Amniotic epithelial cell (primary cell): ENCODE measurements at regions not wholly inside any gene's neighbourhood (a gene's known extent, or its start where the extent isn't known, plus 50 kb on each side); places are given as distances from the start of the nearest gene placed in this dataset.
A peak's percentile ranks its signal among the peaks of the same experiment; 100 is the strongest.

Source experiments
- DNase-seq: peaks from one replicate; pipeline ENCODE4 v3.0.0-alpha.2; 2010; ENCODE audit warnings: low read depth

- peak; percentile 62 for DNase-seq
These were observed 142.5 kb upstream of the TNS3 start for GRCh38 chr7:47724335-47724982.

- DNase-seq: no peak
These were observed 140.2 kb upstream of the TNS3 start for GRCh38 chr7:47722126-47722525.

GRCh38 chr7:47721670-47722069, 139.8 kb upstream of the TNS3 start:
- DNase-seq: no peak

- no peak for DNase-seq
These were observed 139.0 kb upstream of the TNS3 start for GRCh38 chr7:47720907-47721244.

- peak; percentile 73 for DNase-seq
These were observed 138.4 kb upstream of the TNS3 start for GRCh38 chr7:47720141-47720906.

DNA sequence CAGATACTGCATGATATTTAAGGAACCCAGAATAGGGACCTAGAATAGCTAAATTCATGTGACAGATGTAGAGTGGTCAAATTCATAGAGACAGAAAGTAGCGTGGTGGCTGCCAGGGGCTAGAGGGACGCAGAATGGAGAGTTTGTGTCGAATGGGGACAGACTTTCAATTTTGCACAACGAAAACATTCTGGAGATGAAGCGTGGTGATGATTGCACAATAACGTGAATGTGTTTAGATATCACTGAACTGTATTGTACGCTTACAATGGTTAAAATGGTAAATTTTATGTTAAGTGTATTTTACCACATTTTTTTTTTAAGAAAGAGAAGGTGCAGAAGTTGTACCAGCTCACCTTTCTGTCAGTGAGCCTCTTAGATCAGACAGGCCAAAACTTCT, 137.8 kb upstream of the TNS3 start:
- DNase-seq: no peak

- no peak for DNase-seq
These were observed 133.7 kb upstream of the TNS3 start for GRCh38 chr7:47715631-47716068.

DNA sequence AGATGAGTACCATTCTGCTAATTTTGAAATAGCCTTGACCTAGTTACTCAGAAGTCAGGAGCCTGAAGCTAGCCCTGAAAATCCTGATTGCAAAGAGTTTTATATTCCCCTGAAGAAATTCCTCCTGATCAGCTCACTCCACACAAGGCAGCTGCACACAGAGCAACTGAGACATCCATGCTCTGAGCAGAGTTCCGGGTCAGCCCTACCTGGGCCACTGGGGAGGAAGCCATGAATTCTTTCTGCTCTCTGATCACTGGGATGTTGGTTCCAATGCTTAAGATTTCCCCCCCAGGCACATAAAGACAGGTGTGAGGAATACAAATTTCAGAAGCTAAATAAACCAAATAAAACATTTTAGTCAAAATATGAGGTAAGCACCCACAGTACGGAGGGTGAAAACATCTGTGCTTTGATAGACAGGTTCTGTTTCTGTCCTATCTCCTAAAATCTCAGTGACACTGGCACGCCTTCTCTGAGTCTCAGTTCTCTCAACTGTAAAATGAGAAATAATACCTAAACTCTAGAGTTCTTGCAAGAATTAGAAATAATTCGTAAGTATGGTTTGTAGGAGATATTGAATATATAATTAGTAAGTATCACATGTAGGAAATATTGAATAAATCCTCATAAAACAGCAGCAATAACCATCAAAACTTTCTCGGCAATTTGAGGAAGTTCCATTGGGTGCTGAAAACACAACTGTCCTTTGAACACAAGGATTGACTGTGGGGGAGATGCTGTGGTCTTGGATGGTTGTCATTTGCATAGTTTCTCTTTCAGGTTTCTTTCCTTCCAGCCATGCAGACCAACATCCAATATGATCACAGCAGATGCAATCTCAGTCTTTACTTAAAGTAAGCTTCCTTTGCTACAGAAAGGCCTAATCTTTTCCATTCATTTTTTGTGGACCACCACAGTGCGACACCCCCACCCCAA, 133.0 kb upstream of the TNS3 start:
- DNase-seq: no peak

DNA sequence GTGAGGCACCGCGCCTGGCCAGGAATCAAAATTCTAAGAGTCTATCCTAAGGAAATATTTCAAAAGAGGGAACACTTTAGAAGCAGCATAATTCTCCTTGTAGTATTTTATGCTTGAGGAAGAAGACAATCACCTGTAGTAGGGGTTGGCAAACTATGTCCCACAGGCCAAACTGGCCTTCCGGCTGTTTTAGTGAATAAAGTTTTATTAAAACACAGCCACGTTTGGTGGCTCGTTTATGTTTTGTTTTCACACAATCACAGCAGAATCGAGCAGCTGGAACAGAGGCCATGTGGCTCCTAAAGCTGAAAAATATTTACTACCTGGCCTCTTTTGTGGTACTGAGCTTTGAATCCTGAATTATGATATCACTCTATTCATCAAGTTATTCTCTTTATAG, 131.7 kb upstream of the TNS3 start:
- no peak for DNase-seq

DNA sequence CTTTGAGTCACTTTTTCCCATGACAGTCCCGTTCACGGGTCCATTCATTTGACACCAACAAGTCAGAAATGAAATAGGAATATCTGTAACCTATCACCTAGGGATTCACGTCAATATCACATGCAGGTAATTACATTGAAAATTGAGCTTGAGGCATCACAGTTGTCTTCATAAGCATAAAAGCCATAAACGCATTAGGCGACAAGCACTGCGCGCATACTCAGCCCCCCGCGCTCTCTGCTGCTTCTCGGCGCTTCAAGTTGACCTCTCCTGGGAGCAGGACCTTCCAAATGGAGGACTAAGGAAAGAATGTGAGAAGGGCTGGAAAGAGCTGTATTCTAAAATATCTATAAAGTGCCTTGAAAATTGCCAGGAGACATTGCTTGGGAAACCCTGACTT, 130.5 kb upstream of the TNS3 start:
- no peak for DNase-seq

GRCh38 chr7:47711776-47712175, 129.9 kb upstream of the TNS3 start:
- DNase-seq: no peak

- DNase-seq: peak; percentile 68
These were observed 128.5 kb upstream of the TNS3 start for GRCh38 chr7:47710201-47710935.

GRCh38 chr7:47709451-47709850, 127.5 kb upstream of the TNS3 start:
- no peak for DNase-seq

GRCh38 chr7:47709051-47709450, 127.1 kb upstream of the TNS3 start:
- DNase-seq: no peak

- no peak for DNase-seq
These were observed 125.7 kb upstream of the TNS3 start for GRCh38 chr7:47707583-47707982.

GRCh38 chr7:47704936-47705335, 123.0 kb upstream of the TNS3 start:
- no peak for DNase-seq

GRCh38 chr7:47702080-47702479, 120.2 kb upstream of the TNS3 start:
- no peak for DNase-seq

DNA sequence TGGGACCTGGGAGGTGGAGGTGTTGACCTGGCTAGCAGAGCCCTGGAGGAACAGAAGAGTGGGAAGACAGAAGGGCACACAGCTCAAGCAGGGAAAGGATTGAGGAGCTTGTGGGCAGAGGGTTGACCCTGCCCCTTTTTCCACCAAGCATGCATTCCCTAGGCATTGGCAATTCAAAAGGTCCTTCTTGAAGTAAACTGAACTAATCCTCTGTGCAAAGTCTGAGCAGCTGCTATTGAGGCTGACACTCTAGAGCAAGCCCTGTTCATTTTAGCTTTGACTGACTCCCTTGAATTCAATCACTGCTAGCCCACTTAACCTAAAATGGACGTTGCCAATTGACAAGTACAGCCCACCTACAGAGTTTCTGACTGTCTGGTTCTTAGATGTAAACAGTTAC, 116.5 kb upstream of the TNS3 start:
- no peak for DNase-seq

GRCh38 chr7:47697543-47697942, 115.6 kb upstream of the TNS3 start:
- no peak for DNase-seq

DNA sequence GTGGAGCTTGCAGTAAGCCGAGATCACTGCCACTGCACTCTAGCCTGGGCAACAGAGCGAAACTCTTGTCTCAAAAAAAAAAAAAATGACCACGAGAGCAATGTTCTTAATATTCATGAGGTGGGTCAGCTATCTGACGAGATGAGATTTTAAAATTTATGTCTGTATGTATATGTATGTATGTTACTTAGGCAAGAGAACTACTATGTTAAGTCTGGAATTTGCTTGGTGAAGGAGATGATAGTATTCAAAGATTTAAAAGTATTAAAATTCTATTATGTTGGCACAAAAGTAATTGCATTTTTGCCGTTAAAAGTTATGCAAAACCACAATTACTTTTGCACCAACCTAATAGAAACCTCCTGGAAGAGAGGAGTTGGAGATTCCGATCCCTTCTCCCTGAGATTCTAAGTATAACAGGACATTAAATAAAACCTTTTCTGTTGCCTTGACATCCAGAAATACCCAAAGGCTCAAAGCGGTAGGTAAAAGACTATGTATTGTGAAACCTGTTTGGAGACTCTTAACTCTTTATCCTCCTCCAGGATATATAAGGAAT, 114.3 kb upstream of the TNS3 start:
- no peak for DNase-seq

DNA sequence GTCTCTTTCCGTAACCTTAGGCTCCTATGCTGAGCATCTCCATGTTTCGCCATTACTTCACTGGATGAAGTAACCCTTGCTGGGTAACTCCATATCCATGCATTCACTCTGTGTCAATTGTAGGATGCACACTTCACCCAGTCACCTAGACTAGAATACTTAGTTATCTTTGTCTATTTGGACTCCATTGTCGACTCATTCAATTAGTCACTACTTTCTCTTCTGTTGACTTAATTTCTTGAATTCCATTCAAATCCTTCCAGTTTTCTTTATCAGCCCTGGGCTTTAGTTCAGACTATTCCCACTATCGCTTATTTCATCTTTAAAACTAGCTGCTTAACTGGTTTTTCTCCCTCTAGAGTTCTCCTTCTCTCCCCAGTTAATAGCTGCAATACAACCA, 111.3 kb upstream of the TNS3 start:
- peak; percentile 76 for DNase-seq

- DNase-seq: no peak
These were observed 110.1 kb upstream of the TNS3 start for GRCh38 chr7:47691988-47692387.
